K562 (cell line): ENCODE measurements at regions not wholly inside any gene's neighbourhood (a gene's known extent, or its start where the extent isn't known, plus 50 kb on each side); places are given as distances from the start of the nearest gene placed in this dataset.

Experiments used
- ATF3 ChIP-seq, 2 experiments: fragments of 450-650 bp in 1 of 2; sonication (generic) in 1 of 2; formaldehyde crosslinking in 1 of 2; IDR thresholded peaks in 1 of 2; conservative IDR thresholded peaks in 1 of 2; 2 replicates each; pipeline versions ENCODE4 v1.6.1 to v1.8.1; 2016 to 2023; ENCODE audit warnings: mild to moderate bottlenecking in 2 of 2, moderate library complexity in 2 of 2, inconsistent platforms in 1 of 2, missing genetic modification reagents in 1 of 2
- BHLHE40 ChIP-seq: IDR thresholded peaks from 2 replicates; pipeline ENCODE4 v1.6.1; 2011; ENCODE audit warnings: low read length, improper control_type of control experiment
- C11orf30 ChIP-seq: fragments of 450-650 bp; IDR thresholded peaks from 2 replicates; pipeline ENCODE4 v1.6.1; 2016; ENCODE audit warnings: low read depth, mild to moderate bottlenecking
- EZH2 ChIP-seq: IDR thresholded peaks from 2 replicates; pipeline ENCODE4 v1.6.1; 2012; ENCODE audit warnings: low read depth, mild to moderate bottlenecking, inconsistent platforms, low read length, borderline replicate concordance
- MAFG ChIP-seq: fragments of 450-650 bp; conservative IDR thresholded peaks from 2 replicates; pipeline ENCODE4 v1.6.1; 2016; ENCODE audit warnings: missing genetic modification characterization, missing compliant biosample characterization
- PRDM10 ChIP-seq: fragments of 450-650 bp; IDR thresholded peaks from 2 replicates; pipeline ENCODE4 v1.6.1; 2018; ENCODE audit not compliant: partially characterized antibody
- TRIM24 ChIP-seq, 2 experiments: fragments of 450-650 bp; IDR thresholded peaks; 2 replicates each; pipeline ENCODE4 v1.6.1; 2016
- ZNF175 ChIP-seq: fragments of 200-800 bp; sonication (Bioruptor generic); IDR thresholded peaks from 2 replicates; pipeline ENCODE4 v1.6.1; 2016; ENCODE audit warnings: low read depth, mild to moderate bottlenecking, missing genetic modification characterization, missing compliant biosample characterization

GRCh38 chr6:137772541-137773250 lies 94.4 kb upstream of the TNFAIP3 start (continued):
- TF ChIP-seq PRDM10 (peak; percentile 50), EZH2 (no peak), TRIM24 (IDR thresholded peaks at IDR 0.05) (peak; percentile 10 to 28; a peak in 2 of 4 replicates), BHLHE40 (0 out of 2 replicates have a peak, but pooled peaks have one; percentile 6), C11orf30 (peak; percentile 23; the same call in 1 of the 2 replicates), ATF3 (IDR thresholded peaks at IDR 0.05) (peak; percentile 41; the same call in 1 of the 2 replicates), ATF3 (CRISPR knock-in tag; conservative IDR thresholded peaks at IDR 0.05) (no peak), MAFG (tag) (peak; percentile 54), ZNF175 (CRISPR knock-in tag) (no peak)
- TF ChIP-seq, all 486 proteins: peak for 9
